IPS-11a (cell line): ENCODE measurements at regions not wholly inside any gene's neighbourhood (a gene's known extent, or its start where the extent isn't known, plus 50 kb on each side); places are given as distances from the start of the nearest gene placed in this dataset.

Source experiments
- H3K4me3 ChIP-seq: one replicate; pipeline ENCODE4 v1.5.1; 2013; ENCODE audit warnings: low read depth, low read length, control low read depth

DNA sequence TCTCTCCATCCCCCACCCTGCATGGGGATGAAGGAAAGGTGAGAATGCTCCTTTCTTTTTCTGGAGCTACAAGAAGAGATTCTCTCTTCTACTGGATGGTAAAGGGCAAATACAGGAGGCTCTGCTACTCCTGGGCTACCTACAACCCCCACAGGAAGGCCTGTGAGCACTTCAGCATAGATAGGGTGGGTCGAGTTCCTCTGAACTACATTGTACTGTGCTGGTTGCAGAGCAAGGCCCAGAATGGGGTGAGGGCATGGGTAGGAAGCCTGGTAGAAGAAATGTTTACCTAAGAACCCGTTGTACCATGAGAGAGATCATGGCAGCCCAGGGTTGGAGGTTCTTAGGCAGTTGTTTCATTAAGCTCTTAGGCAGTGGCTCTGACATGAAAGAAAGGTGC is 510.4 kb downstream of the MID1IP1 start:
- no peak overlapping the region for H3K4me3 ChIP-seq

DNA sequence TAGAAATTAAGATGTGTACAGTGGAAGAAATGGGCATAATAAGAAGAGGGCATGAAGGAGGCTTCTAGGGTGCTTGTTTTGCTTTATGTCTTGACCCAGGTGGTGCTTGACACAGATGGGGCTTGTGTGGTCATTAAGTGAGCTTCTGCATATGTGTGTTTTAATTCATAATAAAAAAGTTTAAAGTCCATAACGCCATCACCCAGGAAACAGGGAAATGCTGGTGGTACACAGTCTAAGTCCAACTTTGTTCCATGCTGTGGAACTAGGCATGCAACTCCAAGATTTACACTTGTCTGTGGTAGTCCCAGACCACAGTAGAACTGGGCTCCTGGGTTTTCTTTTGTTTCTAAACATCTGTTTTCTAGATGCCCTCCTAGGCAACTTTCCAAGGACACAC is 511.9 kb downstream of the MID1IP1 start:
- H3K4me3 ChIP-seq = no peak overlapping the region

- no peak overlapping the region for H3K4me3 ChIP-seq
Measured at GRCh38 chrX:39318506-39319343, 517.5 kb downstream of the MID1IP1 start.

DNA sequence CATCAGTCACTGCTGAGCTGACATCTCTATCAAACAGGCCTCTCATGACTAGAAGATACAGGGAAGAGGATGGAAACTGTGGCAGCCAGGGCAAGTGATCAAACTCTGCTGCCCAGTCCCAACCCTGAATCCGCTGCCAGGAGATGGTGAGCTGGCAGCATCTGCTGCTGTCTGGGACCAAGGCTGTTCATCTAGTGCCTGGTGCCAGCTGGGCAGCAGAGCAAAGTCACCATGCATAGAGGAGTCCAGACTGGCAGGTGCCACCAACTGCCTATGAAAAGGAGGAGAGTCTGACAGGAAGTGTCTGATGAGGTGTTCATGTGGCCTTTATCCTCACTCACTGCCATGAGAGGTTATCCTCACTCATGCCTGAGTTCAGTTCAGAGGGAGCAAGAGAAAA is 518.9 kb downstream of the MID1IP1 start:
- H3K4me3 ChIP-seq = no peak overlapping the region

DNA sequence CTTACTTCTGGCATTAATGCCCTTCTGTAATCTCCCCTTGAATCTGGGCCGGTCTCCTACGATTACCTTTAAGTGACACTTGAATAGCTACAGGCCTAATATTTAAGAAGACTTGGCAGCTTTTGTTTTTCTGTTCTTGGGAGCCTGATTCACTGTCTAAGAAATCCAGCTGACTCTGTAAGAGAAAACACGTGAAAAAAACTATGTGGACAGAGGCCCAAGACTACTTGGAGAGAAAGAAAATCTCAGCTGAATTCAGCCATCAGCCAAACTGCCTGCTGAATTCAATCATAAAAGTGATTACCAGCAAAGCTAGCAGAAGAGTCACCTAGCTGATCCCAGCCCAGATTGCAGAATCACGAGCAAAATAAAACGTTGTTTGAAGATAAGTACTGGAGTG is 521.2 kb downstream of the MID1IP1 start:
- no peak overlapping the region for H3K4me3 ChIP-seq

GRCh38 chrX:39324233-39324930 is 523.1 kb downstream of the MID1IP1 start:
- H3K4me3 ChIP-seq = no peak overlapping the region

GRCh38 chrX:39327255-39327654 is 526.0 kb downstream of the MID1IP1 start:
- H3K4me3 ChIP-seq = no peak overlapping the region

DNA sequence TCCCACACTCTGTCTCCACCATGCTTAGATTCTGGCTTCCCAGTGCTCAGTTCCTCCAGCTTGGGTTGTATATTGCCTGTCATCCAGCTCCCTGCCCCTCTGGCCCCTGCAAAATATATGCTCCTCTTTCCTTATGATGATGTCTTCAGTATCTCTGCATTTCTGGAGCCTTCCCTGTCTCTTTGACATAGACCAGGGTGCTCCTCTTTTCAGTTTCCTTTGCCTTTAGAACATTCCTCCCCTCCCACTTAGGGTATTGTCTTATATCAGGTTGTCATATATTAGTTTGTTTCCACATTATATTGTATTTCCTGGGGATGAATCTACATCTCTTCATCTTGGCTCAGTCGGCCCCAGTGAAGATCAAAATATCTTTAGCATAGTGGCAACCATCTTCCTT is 526.4 kb downstream of the MID1IP1 start:
- H3K4me3 ChIP-seq = no peak overlapping the region

- H3K4me3 ChIP-seq = no peak overlapping the region
Measured at GRCh38 chrX:39328661-39329060, 527.4 kb downstream of the MID1IP1 start.

DNA sequence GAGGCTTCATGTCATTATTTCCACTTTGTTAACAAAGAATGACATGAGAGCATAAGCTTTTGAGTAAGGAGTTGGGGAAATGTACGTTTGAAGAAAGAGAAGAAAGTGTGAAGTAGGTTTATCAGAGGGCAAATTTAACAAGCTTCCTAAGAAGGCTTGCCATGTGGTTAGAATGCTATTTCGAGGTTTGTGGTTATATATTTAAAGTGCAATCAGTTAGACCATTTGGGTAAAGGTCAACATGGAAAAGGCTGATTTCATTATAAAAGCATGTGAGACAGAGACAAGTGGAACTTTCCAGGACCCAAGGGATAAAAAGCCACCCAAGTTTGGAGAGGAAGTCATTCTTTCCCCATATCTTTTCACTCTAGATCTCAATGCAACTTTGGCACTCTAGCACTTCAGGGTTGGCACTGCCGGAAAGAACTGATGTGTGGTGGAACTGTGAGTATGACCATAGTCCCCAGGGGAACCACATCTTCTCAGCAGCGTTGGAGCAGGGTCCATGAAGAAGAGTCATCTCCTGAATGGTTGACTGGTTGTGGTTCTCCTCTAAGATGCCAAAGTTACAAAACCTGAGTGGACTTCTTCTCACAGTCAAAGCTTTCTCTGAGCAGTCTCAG is 529.9 kb downstream of the MID1IP1 start:
- no peak overlapping the region for H3K4me3 ChIP-seq

- H3K4me3 ChIP-seq = no peak overlapping the region
Measured at GRCh38 chrX:39333451-39333850, 532.2 kb downstream of the MID1IP1 start.

GRCh38 chrX:39335513-39336235 is 534.4 kb downstream of the MID1IP1 start:
- H3K4me3 ChIP-seq = no peak overlapping the region

- no peak overlapping the region for H3K4me3 ChIP-seq
Measured at GRCh38 chrX:39336671-39337311, 535.5 kb downstream of the MID1IP1 start.

GRCh38 chrX:39337451-39337850 is 536.2 kb downstream of the MID1IP1 start:
- H3K4me3 ChIP-seq = no peak overlapping the region

GRCh38 chrX:39338583-39338982 is 537.3 kb downstream of the MID1IP1 start:
- H3K4me3 ChIP-seq = no peak overlapping the region

GRCh38 chrX:39356119-39356807 is 555.0 kb downstream of the MID1IP1 start:
- H3K4me3 ChIP-seq = no peak overlapping the region

DNA sequence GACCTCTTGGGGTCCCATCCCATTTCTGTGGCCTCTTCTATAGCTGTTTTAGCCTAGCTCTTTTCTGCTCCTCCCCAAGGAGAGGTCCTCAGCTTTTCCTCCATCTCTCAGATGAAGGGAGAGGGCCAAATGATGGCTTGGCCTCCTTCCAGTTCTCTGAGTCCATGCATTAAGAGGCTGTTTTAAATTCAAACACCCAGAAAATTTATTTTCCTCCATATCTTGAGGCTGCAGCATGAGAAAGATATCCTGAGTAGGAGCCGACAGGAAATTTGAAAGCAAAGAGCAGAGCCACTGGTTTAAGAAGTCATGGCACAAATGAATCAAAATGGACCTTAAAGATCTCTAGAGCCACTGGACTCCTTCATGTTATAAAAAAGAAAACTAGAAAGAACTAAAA is 558.8 kb downstream of the MID1IP1 start:
- no peak overlapping the region for H3K4me3 ChIP-seq

DNA sequence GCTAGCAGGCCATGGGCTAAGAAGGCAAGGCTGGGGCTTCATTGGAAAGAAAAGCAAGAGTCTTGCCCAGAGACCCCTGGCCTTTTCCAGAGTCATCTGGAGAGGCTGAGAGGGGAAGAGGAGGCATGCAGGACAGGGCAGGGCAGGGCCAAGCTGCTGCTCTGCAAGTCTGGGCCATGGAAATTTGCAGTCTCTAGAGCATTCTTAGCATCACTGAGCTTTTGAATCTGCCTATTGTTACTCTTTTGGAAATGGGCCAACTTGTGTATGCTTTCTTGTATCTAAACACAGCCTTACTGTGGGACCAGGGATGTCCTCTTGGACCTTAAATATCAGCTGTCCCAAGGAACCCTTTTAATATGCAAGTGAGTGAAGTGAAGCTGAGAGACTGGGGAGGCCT is 560.5 kb downstream of the MID1IP1 start:
- H3K4me3 ChIP-seq = no peak overlapping the region

DNA sequence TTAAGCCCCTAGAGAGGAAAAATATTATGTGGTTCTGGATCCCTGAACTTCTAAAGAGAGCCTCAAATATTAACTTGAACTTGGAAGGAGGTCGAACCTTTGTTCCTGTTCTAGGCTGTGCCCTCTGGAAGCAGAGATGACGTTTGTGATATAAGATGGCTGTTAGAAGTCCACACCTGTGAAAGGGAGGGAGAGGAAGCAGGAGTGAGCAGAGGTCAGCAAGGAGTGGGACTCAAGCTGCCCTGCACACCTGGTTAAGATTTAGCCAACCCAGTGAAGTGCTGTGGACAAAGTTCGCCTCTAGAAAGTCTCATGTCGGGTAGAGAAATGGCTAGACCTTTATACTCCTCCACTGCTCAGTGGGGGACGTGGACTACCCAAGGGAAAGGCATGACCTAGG is 566.2 kb downstream of the MID1IP1 start:
- H3K4me3 ChIP-seq = no peak overlapping the region

- no peak overlapping the region for H3K4me3 ChIP-seq
Measured at GRCh38 chrX:39372115-39372514, 570.9 kb downstream of the MID1IP1 start.
